ELF-1 (cell line): ENCODE measurements at regions not wholly inside any gene's neighbourhood (a gene's known extent, or its start where the extent isn't known, plus 50 kb on each side); places are given as distances from the start of the nearest gene placed in this dataset.

Experiments
- DNase-seq: peaks from one replicate; pipeline ENCODE4 v3.0.0-alpha.2; 2016; ENCODE audit warnings: low read depth, low spot score

DNA sequence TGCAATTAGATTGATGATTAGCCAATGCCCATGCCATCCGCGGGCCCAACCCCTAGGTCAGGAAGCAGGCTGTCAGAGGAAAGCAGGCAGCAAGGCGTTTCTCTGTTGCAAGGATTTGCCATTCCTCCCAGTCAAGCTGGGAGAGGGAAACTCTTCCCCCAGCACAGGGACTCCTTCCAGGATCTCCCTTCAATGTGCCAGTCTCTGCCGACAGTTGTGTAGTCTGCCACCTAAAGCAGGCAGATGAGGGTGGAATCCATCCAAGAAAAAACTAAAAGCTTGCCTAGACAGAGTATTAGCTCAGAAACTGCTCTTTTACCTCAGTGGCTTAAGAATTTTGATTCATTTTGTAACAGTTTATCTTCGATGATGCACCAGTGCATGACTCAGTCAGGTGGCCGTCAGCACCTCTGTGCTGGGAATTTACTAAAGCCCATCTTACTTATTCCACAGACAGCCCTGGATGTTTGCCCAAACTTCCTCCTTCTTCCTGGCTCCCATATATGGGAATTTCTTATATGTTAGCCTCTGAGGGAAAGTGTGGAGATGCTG lies 501.5 kb upstream of the THBS1 start:
- DNase-seq = no peak

DNA sequence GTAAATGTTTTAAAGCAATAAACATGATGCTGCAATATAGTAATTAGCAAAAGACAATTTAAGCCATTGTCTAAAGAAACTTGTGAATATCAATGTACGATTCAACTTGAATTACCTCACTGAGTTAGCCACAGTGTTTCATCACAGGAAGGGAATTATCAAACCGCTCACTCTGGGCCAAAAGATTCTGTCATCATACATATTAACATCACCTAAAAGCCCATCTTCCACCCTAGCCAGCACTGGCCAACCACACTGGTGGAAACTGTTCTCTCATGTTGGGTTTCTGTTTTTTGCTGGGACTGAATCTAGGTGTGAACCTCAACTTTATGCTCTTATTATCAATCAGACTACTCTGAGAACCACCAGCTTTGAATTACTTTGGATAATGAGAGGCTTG lies 497.7 kb upstream of the THBS1 start:
- no peak for DNase-seq

DNA sequence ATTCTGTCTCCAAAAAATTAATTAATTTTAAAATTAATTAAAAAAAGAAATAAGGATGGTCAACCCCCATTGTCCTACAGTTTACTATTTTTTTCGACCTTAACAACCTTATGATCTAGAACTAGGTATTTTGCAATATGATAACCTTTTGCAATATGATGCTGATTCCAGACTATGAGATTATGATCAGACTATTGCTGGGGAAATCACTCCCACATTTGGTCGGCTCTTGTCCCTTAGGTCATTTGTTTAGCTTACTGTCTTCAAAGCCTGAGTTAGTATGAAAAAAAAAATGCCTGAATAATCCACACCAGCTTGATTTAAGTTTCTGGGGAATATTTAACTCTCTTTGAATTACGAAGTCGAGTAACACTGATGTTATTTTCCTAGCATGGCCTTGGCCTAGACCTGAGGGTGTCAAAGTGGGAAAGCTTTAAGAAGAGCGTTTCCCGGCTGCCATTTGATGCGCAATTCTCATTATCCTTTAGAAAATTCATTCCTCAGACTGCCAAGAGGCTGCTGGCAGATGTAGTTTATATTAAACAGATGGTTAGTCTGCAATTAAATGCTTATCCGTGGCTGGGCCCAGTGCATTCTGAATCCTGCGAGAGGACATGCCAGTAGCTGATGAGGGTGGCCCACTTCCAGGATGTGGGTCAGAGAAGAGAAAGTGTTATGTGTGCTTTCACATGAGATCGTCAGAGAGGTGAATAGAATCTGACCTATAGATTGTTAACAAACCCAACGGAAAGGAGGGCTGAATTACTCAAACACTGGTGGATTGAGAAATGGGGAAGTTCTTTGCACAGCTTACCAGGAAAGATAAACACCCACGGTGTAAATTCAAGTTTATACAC lies 496.0 kb upstream of the THBS1 start:
- no peak for DNase-seq

DNA sequence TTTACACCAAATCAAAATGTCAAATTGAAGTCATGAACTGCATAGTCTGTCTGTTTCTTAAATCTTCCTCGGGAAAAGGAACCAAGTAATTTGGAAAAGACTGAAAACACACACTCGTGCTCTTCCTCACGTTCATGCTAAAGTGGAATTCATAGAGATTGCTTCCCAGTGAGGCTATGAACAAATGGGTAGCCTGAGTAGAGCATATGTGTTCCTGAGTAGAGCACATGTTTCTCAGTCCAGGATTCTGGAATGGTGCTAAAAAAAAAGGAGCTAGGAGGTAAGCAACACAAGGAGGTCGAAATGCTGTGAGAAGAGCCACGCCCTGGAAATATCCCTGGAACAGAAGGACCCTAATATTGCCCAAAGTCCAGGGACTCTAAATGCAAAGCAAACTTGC lies 494.2 kb upstream of the THBS1 start:
- DNase-seq = no peak

DNA sequence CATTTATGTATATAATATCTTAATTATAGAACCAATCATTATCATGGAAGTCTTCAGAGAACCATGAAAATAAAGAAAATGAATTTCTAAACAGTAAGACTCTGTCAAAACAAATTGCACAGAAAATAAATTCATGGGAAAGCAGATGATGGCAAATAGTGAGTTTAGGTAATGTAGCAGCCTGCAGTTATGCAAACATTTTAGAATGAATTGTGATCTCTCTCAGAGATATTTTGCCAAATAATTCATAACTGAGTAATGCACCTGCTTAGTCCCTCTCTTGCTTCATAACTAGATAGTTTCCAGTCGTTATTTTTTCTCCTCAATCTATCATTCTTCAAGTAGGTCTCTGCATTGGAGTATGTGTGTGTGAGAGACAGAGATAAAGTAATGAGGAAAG lies 492.7 kb upstream of the THBS1 start:
- no peak for DNase-seq

DNA sequence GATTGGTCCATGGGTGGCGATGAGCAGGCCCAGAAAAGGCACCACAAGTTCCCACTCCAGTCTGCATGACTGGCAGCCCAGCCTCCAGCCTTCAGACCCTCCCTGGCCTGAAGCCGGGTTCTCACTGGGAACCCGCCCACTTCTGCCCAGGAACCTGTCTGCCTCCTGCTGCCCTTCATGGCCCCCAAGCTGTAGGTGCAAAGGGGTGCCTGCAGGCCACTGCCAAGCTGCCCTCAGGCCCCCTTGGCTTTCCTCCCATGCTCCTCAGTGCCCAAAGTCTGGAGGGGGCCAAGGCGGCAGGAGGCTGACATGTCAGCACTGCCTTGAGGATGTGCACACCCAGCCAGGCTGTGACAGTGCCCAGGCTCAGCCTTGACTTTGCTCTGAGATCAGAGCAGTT lies 488.5 kb upstream of the THBS1 start:
- no peak for DNase-seq

DNA sequence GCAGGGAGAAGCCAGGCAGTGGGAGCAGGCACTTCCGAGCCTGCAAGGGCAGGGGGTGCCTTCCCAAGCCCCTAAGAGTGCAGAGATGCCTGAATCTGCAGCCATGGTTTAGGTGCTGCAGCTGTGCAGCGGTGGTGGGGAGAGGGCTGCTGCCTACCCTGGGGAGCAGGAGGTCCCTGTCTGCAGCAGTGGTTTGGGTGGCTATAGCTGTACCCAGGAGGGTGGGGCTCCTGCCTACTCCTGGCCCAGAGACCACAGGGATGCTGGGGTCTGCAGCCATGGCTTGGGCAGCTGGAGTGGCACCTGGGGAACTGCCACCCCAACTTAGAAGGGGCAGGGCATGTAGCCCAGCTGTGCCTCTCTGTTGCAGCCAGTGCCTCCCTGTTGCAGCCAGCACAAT lies 488.1 kb upstream of the THBS1 start:
- DNase-seq = no peak

DNA sequence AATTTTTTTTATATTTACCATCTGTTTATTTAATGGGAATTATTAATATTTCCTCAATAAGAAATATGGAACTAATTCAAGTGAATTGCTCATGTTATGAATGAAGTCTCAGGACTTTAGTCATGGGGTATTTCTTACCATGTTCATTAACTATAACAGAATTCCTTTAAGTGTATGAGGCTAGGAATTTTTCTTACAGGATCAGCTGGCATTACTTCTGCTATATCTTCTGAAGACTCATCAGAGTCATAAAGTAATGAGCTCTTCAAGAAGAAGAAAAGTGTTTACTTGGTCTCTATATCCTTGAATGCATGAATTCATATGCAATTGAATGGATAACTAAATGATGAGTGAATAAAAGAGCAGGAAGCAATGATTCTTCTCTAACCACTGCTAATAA lies 486.8 kb upstream of the THBS1 start:
- no peak for DNase-seq

DNA sequence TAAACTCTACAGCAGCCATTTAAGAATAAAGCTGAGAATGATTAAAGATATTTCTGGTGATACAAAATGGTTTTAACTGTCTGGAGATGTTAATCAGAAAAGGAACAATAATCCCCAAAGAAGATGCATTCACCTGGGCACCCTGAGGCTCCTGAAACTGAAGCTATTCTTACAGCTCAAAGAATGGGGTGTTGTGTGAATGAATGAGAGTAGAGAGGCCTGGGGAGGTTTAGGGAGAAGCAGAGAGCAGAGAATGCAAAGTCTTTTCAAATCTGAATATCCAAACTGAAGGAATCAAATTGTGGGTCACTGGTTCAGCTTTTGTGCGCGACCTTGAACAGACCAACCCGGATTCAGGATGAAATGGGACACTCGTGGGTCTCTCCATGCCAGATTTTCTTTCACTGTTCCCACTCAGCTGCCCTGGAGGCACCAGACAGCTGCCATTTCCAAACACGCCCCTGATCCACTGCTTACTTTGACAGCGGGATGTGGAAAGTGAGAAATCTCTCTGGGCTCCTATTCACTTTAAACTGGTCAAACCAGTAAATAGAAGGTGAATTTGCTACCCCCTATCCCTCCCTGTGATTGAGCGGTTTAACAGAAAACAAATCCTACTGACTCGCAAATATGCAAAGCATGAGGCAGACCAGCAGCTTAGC lies 485.5 kb upstream of the THBS1 start:
- DNase-seq = peak; percentile 61

DNA sequence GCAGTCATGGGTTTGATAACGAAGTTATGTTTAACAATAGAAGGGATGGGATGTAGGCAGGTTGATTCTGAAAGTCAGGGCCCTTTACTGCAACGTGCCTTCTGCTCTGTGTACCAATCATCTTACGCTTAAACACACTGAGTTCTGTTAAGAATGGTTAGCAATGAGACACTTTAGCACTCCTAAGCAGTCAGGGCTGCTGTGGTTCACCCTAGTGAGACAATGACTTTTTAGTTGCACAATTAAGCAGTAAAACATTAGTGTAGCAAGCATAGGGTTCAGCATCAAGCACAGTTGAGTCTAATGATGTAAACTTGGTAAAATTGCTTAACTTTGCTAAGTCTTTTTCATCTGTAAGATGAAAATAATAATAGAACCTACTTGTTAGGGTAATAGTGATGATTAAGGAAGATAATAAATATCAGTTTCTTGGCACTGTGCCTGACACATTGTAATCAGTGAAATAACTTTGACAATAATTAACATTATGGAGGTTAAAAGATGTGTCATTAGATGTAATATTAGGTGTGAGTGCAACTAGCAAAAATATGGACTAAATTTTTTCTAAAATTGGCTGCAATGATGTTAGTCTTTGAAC lies 484.2 kb upstream of the THBS1 start:
- no peak for DNase-seq

DNA sequence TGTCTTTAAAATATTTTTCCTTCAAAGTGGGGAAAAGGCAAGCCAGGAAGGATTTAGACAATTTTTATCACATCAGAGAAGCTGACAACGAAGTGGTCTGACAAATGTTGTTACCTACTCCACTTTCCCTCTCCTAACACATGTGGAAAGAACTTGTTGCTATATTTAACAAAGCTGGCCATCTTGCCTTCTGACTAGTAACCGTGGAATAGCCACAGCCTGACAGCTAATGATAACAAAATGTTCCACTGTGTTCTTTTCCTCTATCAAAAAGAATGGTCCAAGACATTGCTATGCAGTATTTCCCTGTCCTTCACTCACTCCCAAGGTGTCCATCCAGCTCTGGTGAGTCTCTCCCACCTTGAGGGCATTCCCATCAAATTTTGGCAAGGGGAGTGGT lies 481.4 kb upstream of the THBS1 start:
- no peak for DNase-seq

DNA sequence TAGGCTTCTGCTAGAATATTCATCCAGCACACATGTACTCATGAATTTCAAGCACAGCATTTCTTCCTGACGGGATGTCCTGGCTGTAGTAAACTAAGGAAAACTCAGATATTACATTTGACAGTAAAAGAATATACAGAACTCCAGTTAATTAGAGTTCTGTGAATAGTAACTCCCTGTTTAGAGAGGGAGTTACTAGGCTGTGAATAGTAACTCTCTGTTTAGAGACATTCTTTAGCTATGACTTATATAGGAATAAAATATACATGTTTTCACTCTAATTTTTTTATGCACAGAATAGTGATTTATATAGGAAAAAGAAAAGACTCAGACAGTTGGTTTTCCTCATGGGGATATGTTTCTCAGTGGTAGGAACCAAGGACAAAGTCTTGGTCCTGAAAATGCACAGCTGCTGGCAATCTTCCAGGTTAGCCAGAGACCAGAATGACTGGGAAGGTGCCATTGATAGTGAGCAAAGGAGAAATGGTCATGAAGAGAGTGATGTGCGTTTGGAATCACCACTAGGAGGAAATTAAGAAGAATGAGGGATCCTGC lies 480.7 kb upstream of the THBS1 start:
- no peak for DNase-seq

DNA sequence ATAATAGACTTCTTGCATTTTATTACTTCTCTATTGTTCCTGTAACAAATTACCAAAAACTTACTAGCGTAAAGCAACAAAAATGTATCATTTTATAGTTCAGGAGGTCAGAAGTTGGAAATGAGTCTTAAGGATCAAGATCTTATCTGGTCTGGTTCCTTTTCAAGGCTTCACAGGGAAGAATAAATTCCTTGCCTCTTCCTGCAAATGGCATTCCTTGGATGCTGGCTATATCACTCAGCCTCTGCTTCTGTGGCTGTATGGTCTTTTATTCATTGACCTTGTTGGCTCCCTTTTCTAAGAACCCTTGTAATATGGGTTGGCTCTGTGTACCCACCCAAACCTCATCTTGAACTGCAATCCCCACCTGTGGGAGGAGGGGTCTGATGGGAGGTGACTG lies 478.4 kb upstream of the THBS1 start:
- DNase-seq = no peak

DNA sequence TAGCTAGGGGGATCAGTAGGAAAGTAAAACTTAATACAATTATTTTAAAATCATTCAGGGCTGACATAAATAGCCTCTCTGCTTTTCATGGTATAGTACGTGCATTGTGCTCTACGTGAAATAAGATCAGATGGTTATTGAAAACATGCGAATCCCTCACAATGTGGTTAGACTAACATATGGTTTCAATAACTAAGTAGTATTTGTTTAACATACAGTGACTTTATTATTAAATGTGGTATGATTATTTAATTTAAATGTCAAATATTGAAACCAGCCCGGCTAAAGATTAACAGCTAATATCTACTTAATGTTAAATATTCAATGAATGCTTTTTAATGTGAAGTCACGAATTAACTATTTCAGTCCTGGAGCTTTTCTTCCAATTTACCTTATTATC lies 473.9 kb upstream of the THBS1 start:
- no peak for DNase-seq

DNA sequence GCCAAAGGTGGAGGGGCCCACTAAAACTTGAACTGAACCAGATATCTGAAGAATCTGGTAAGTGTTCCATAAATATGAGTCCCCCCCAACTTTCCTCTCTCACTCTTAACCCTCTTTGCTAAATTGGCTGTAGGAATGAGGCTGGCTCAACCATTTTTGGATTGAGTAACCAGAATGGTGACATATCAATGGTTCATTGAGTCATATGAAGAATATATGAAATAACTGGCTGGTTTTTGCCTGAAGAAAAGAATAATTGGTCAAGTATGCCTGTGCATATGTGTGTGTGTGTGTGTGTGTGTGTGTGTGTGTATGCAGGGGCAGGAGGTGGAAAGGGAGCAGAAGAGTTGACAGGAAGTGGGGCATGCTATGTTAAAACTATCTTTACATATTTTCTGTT lies 472.9 kb upstream of the THBS1 start:
- no peak for DNase-seq

DNA sequence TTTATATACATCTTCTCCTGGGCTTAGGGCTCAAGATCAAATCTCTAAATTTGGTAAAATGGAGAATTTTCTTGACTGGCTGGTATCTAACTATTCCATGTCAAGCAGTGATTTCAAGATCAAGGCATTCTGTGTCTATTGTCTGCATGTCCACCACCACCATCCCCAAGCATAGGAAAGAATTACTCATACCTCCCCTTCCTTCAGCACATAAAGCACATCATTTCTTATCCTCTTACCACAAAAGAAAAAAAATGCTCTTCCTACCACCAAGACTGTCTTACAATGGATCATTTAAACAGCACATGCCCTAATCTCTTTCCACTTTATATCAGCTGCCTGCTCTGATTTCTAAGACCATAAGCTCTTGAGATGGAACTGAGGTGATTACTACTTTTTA lies 470.5 kb upstream of the THBS1 start:
- DNase-seq = no peak

DNA sequence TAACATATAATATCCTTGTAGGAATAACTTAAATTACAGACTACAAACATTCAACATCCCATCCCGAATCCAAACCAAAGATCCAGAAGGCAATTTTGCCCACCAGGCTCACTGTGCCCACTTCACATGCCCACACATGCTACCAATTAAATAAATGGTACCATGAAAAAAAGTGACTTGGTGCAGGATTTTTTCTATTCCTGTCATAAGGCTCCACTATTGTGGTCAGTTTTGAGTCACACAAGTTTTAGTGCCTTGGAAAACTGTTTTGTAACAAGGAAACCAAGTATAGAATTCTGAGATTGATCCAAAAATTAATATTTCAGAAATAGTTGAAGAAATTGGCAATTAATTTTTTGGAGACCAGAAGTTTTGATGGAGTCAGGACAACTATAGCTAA lies 470.1 kb upstream of the THBS1 start:
- no peak for DNase-seq

DNA sequence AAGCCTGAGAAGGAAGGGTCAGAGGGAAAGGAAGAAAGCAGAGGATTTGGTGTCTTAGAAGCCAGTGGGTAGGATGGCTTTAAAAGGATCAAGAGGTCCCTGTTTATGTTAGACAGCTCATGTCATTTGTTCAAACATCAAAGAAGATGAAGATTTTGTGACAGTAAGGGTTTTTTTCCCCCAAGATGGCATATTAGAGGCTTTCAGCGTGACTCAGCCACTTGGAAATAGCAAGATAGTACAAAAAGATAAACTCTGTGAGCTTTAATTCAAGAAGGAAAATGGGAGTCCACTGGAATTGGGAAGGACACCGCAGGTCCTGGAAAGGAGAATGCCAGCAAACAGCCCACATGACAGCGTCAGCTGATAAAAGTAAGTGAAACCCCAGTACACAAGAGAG lies 467.1 kb upstream of the THBS1 start:
- DNase-seq = no peak

DNA sequence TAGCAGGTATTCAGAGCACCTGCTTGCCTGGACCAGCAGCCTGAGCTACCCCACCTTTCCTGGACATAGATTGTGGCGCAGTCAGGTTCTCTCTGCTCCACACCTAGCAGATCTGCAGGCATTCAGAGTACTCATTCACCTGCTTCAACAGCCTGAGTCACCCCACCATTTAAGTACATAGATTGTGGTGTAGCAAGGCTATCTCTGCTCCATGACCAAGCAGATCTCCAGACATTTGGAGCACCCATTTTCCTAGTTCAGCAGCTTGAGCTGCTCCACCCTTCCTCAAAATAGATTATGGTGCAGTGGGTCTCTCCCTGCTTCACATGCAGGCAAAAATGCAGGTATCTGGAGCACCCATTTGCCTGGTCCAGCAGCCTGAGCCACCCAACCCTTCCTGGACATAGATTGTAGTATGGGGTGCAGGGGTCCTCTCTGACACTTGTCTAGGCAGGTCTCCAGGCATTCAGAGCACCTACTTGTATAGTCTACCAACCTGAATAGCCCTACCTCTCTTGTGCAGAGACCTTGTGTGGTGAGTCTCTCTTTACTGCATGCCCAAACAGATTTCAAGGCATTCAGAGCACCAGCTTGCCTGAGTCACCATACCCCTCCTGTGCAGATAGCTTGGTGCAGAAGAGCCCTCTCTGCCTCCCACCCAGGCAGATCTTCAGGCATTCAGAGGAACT lies 466.0 kb upstream of the THBS1 start:
- no peak for DNase-seq

DNA sequence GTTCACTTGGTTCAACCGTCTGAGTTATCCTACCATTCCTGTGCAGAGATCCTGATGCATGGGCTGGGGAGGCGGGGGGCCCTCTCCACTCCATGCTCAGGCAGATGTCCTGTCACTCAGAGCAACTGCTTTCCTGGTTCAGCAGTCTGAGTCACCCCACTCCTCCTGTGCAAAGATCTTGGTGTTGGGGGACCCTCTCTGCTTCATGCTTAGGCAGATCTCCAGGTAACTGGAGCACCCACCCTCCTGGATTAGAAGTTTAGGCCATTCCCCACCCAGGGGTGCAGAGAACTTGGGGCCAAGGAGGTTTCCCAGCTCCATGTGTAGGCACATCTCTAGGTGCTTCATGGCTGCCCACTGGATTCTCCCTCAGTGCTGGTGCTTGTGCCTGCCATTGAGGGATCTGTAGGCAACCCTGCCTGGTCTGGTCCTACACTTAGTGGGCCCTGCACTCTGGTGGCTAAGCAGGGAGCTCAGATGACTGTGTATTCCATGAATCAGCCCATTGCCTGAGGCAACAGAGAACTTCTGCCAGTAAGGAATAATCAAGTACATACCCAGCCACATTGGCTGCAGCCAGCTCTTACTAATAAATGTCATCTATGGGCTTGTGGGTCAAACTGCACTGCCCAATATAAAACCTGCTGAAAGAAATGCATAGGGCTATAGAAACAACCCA lies 465.4 kb upstream of the THBS1 start:
- DNase-seq = no peak

DNA sequence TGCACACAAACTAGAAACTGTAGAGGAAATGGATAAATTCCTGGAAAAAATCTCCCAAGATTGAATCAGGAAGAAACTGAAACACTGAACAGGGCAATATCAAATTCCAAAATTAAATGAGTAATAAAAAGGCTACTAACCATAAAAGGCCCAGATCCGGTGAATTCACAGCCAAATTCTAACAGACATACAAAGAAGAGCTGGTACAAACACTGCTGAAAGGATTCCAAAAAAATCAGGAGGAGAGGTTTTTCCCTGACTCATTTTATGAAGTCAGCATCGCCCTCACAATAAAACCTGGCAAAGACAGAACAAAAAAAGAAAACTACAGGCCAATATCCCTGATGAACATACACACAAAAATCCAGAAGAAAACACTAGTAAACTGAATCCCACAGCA lies 462.4 kb upstream of the THBS1 start:
- no peak for DNase-seq
